ENCODE measurements at regions not wholly inside any gene's neighbourhood (a gene's known extent, or its start where the extent isn't known, plus 50 kb on each side); places are given as distances from the start of the nearest gene placed in this dataset.
"Not testable (repeated sequence)": the region's sequence is repeated elsewhere in the genome, so short reads cannot be mapped to it uniquely, and the experiment has no call there.

GRCh38 chr5:126155298-126155697 lies 267.9 kb upstream of the GRAMD2B start:
- H3K27me3 ChIP-seq (ENCODE audit: control insufficient read depth, insufficient read depth, low read length); H3K4me1 ChIP-seq (ENCODE audit: control insufficient read depth, insufficient read depth, low read length); H3K36me3 ChIP-seq (ENCODE audit: control insufficient read depth, insufficient read depth, low read length); ATAC-seq; intact Hi-C loops (cut with micrococcal nuclease); H3K4me3 Mint-ChIP-seq; H3K36me3 Mint-ChIP-seq; H3K27ac Mint-ChIP-seq; H3K27ac ChIP-seq (ENCODE audit: low read length); H3K27me3 Mint-ChIP-seq (ENCODE audit: low read depth in 2 of 2); DNase-seq; H3K4me1 Mint-ChIP-seq; H3K4me3 ChIP-seq (ENCODE audit: low read length): not testable (repeated sequence)
- peaks cover 9 to 14% of the 10 kb centered on the region in 2 donors for H3K9me3 Mint-ChIP-seq
- WGBS (ENCODE audit: insufficient coverage), result 96% methylated on average over 11 of the region's 12 CpGs
- peaks cover 13% of the 10 kb centered on the region for H3K9me3 ChIP-seq (ENCODE audit: control insufficient read depth, insufficient read depth, low read length)

GRCh38 chr5:126166368-126166767 lies 256.8 kb upstream of the GRAMD2B start:
- Histone ChIP-seq H3K36me3 (ENCODE audit: control insufficient read depth, insufficient read depth, low read length) (no peaks in the 10 kb centered on the region), H3K4me1 (ENCODE audit: control insufficient read depth, insufficient read depth, low read length) (no peaks in the 10 kb centered on the region), H3K4me3 (ENCODE audit: low read length) (no peak overlapping the region), H3K27me3 (ENCODE audit: control insufficient read depth, insufficient read depth, low read length) (no peaks in the 10 kb centered on the region), H3K27ac (ENCODE audit: low read length) (no peak overlapping the region), H3K9me3 (ENCODE audit: control insufficient read depth, insufficient read depth, low read length) (peaks cover 12% of the 10 kb centered on the region)
- intact Hi-C loops (cut with micrococcal nuclease), result no loop called here
- no peak for DNase-seq
- 100% methylated on average over 1 of the region's 1 CpG for WGBS (ENCODE audit: insufficient coverage)
- Mint-ChIP-seq H3K36me3 (peaks cover 18% of the 10 kb centered on the region), H3K27me3 (ENCODE audit: low read depth in 2 of 2) (no peaks in the 10 kb centered on the region), H3K27ac (no peak overlapping the region), H3K9me3 (peaks cover 8 to 23% of the 10 kb centered on the region in 2 donors), H3K4me1 (no peaks in the 10 kb centered on the region), H3K4me3 (no peak overlapping the region)
- no peak for ATAC-seq
- TF ChIP-seq CTCF (IDR thresholded peaks at IDR 0.05), result no peak

GRCh38 chr5:126168785-126169184 lies 254.4 kb upstream of the GRAMD2B start:
- 75% methylated on average over 1 of the region's 1 CpG for WGBS (ENCODE audit: insufficient coverage)
- Histone ChIP-seq H3K9me3 (ENCODE audit: control insufficient read depth, insufficient read depth, low read length) (peaks cover 18% of the 10 kb centered on the region), H3K27me3 (ENCODE audit: control insufficient read depth, insufficient read depth, low read length) (no peaks in the 10 kb centered on the region), H3K4me1 (ENCODE audit: control insufficient read depth, insufficient read depth, low read length) (no peaks in the 10 kb centered on the region), H3K4me3 (ENCODE audit: low read length) (no peak overlapping the region), H3K27ac (ENCODE audit: low read length) (no peak overlapping the region), H3K36me3 (ENCODE audit: control insufficient read depth, insufficient read depth, low read length) (no peaks in the 10 kb centered on the region)
- Mint-ChIP-seq H3K36me3 (peaks cover 13% of the 10 kb centered on the region), H3K27ac (no peak overlapping the region), H3K9me3 (peaks cover 14 to 32% of the 10 kb centered on the region in 2 donors), H3K4me1 (no peaks in the 10 kb centered on the region), H3K27me3 (ENCODE audit: low read depth in 2 of 2) (no peaks in the 10 kb centered on the region), H3K4me3 (no peak overlapping the region)
- no peak for TF ChIP-seq CTCF (IDR thresholded peaks at IDR 0.05)
- intact Hi-C loops (cut with micrococcal nuclease), result no loop called here
- ATAC-seq (no peak), DNase-seq (no peak)

- no peak for ATAC-seq
Observed at GRCh38 chr5:126171916-126172315, 251.3 kb upstream of the GRAMD2B start.

More at GRCh38 chr5:126171916-126172315, 251.3 kb upstream of the GRAMD2B start:
- no peak for TF ChIP-seq CTCF (IDR thresholded peaks at IDR 0.05)
- H3K9me3 Mint-ChIP-seq, result peaks cover 24 to 26% of the 10 kb centered on the region in 2 donors
- no peak for DNase-seq
- 90% methylated on average over 3 of the region's 3 CpGs for WGBS (ENCODE audit: insufficient coverage)
- H3K27ac Mint-ChIP-seq, result no peak overlapping the region
- Histone ChIP-seq H3K4me3 (ENCODE audit: low read length) (no peak overlapping the region), H3K27ac (ENCODE audit: low read length) (no peak overlapping the region), H3K4me1 (ENCODE audit: control insufficient read depth, insufficient read depth, low read length) (no peaks in the 10 kb centered on the region), H3K9me3 (ENCODE audit: control insufficient read depth, insufficient read depth, low read length) (peaks cover 16% of the 10 kb centered on the region), H3K36me3 (ENCODE audit: control insufficient read depth, insufficient read depth, low read length) (no peaks in the 10 kb centered on the region), H3K27me3 (ENCODE audit: control insufficient read depth, insufficient read depth, low read length) (no peaks in the 10 kb centered on the region)
- H3K4me1 Mint-ChIP-seq, result no peaks in the 10 kb centered on the region
- no peaks in the 10 kb centered on the region for H3K27me3 Mint-ChIP-seq (ENCODE audit: low read depth in 2 of 2)
- H3K36me3 Mint-ChIP-seq, result peaks cover 8% of the 10 kb centered on the region
- intact Hi-C loops (cut with micrococcal nuclease), result no loop called here
- H3K4me3 Mint-ChIP-seq, result no peak overlapping the region

Data from natural killer cell (primary cell).